ENCODE measurements at regions not wholly inside any gene's neighbourhood (a gene's known extent, or its start where the extent isn't known, plus 50 kb on each side); places are given as distances from the start of the nearest gene placed in this dataset.
"Not testable (repeated sequence)": the region's sequence is repeated elsewhere in the genome, so short reads cannot be mapped to it uniquely, and the experiment has no call there.

DNA sequence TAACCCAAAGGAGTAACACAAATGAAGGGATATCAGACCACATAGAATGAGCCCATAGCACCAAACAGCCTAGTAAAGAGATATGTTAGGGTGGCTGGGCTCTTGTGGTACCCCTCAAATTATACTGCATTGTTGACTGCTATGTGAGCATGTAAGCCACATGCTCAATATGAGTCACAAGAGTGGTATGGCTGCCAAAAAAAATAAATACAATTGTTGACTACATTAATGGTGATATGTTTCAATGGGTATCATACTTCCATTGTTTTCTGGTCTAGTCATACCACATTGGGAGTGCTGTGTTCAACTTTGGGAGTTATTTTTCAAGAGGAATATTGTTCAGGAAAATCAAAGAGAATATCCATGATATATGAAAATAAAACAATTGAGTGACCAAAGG is 162.4 kb upstream of the PIK3R1 start:
- Histone ChIP-seq H3K4me1 (ENCODE audit: control insufficient read depth, insufficient read depth, low read length, poor library complexity, severe bottlenecking) (no peaks in the 10 kb centered on the region), H3K4me3 (ENCODE audit: insufficient read depth, low read depth, low read length, poor library complexity, severe bottlenecking) (no peak overlapping the region), H3K36me3 (ENCODE audit: control insufficient read depth, insufficient read depth, low read length) (no peaks in the 10 kb centered on the region), H3K27me3 (replicated peaks; ENCODE audit: control insufficient read depth, insufficient read depth, low read length, poor library complexity, severe bottlenecking) (no peaks in the 10 kb centered on the region), H3K9me3 (ENCODE audit: control insufficient read depth, low read length) (no peaks in the 10 kb centered on the region), H3K27ac (ENCODE audit: insufficient read depth, low read length, poor library complexity, severe bottlenecking) (no peak overlapping the region)
- no peak for DNase-seq

DNA sequence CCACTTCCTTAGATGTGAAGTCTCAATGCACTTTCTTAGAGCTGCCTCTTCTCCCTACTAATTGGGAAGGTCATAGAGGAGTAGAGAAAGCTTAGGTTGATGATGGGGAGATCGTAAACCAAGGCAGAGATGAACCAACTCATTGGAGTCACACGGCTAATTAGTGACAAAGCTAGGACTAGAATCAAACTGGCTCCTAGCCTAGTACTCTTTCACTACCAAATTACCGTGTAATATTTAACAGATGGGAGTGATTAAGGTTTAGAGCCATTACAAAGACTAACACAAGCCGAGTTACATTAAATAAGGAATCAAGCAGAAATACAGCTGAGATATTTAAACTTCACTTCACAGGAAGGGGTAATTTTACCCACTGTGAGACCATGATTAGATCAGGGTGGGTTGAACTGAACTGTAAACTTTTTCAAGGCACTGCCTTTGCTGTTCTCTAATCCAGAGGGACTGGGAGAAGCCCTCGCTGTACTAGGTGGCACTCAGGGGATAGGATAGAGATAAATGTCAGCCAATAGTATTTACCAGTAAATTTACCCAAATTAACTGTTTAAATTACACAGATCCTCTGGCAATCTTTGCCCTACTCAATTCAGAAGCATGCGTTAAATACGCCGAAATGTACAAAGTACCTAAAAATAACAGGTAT is 166.4 kb upstream of the PIK3R1 start:
- Histone ChIP-seq H3K27me3 (replicated peaks; ENCODE audit: control insufficient read depth, insufficient read depth, low read length, poor library complexity, severe bottlenecking) (no peaks in the 10 kb centered on the region), H3K36me3 (ENCODE audit: control insufficient read depth, insufficient read depth, low read length) (no peaks in the 10 kb centered on the region), H3K4me3 (ENCODE audit: insufficient read depth, low read depth, low read length, poor library complexity, severe bottlenecking) (no peak overlapping the region)

DNA sequence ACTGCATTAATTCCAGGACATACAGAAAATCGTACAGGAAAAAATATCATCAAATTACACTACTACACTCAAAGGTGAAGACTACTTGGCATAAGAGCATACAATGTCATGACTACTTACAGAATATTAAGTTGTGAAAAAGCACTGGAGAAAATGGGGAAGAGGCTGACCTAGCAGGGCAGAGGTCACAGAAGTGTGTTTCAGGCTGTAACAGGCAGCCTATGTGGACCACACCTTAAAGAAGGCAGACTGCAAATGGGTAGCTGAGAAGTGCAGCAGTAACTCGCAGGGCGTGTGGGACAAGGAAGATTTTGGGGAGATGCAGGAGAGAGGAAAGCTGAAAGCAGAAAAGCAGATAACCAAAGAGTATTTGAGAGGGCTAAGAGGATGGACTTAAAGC is 167.0 kb upstream of the PIK3R1 start:
- Histone ChIP-seq H3K27ac (ENCODE audit: insufficient read depth, low read length, poor library complexity, severe bottlenecking) (no peak overlapping the region), H3K4me3 (ENCODE audit: insufficient read depth, low read depth, low read length, poor library complexity, severe bottlenecking) (no peak overlapping the region), H3K9me3 (ENCODE audit: control insufficient read depth, low read length) (no peaks in the 10 kb centered on the region), H3K4me1 (ENCODE audit: control insufficient read depth, insufficient read depth, low read length, poor library complexity, severe bottlenecking) (no peaks in the 10 kb centered on the region), H3K27me3 (replicated peaks; ENCODE audit: control insufficient read depth, insufficient read depth, low read length, poor library complexity, severe bottlenecking) (no peaks in the 10 kb centered on the region), H3K36me3 (ENCODE audit: control insufficient read depth, insufficient read depth, low read length) (no peaks in the 10 kb centered on the region)
- DNase-seq, result no peak

More for the DNA sequence above, 166.4 kb upstream of the PIK3R1 start:
- Histone ChIP-seq H3K27ac (ENCODE audit: insufficient read depth, low read length, poor library complexity, severe bottlenecking) (no peak overlapping the region), H3K4me1 (ENCODE audit: control insufficient read depth, insufficient read depth, low read length, poor library complexity, severe bottlenecking) (no peaks in the 10 kb centered on the region), H3K9me3 (ENCODE audit: control insufficient read depth, low read length) (no peaks in the 10 kb centered on the region)
- DNase-seq, result no peak

DNA sequence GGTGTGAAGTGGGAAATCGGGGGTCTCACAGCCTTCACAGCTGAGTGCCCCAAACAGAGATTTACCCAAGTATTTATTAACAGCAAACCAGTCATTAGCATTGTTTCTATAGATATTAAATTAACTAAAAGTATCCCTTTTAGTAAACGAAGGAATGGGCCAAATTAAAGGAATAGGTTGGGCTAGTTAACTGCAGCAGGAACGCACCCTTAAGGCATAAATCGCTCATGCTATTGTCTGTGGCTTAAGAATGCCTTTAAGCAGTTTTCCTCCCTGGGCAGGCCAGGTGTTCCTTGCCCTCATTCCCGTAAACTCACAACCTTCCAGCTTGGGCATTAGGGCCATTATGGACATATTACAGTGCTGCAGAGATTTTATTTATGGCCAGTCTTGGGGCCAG is 167.5 kb upstream of the PIK3R1 start:
- not testable (repeated sequence) for H3K27ac ChIP-seq (ENCODE audit: insufficient read depth, low read length, poor library complexity, severe bottlenecking); H3K9me3 ChIP-seq (ENCODE audit: control insufficient read depth, low read length); H3K4me3 ChIP-seq (ENCODE audit: insufficient read depth, low read depth, low read length, poor library complexity, severe bottlenecking); H3K27me3 ChIP-seq (replicated peaks; ENCODE audit: control insufficient read depth, insufficient read depth, low read length, poor library complexity, severe bottlenecking); H3K36me3 ChIP-seq (ENCODE audit: control insufficient read depth, insufficient read depth, low read length); DNase-seq; H3K4me1 ChIP-seq (ENCODE audit: control insufficient read depth, insufficient read depth, low read length, poor library complexity, severe bottlenecking)

DNA sequence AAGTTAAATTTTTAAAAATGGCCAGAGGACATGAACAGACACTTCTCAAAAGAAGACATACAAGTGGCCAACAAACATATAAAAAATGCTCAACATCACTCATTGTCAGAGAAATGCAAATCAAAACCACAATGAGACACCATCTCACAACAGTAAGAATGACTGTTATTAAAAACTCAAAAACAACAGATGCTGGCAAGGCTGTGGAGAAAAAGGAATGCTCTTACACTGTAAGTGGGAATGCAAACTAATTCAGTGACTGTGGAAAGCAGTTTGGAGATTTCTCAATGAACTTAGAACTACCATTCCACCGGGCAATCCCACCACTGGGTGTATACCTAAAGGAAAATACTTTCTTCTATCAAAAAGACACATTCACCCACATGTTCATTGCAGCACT is 168.5 kb upstream of the PIK3R1 start:
- H3K9me3 ChIP-seq (ENCODE audit: control insufficient read depth, low read length), result no peaks in the 10 kb centered on the region
- H3K36me3 ChIP-seq (ENCODE audit: control insufficient read depth, insufficient read depth, low read length), result no peaks in the 10 kb centered on the region
- H3K27me3 ChIP-seq (replicated peaks; ENCODE audit: control insufficient read depth, insufficient read depth, low read length, poor library complexity, severe bottlenecking), result no peaks in the 10 kb centered on the region
- H3K4me3 ChIP-seq (ENCODE audit: insufficient read depth, low read depth, low read length, poor library complexity, severe bottlenecking), result no peak overlapping the region
- no peak overlapping the region for H3K27ac ChIP-seq (ENCODE audit: insufficient read depth, low read length, poor library complexity, severe bottlenecking)
- no peaks in the 10 kb centered on the region for H3K4me1 ChIP-seq (ENCODE audit: control insufficient read depth, insufficient read depth, low read length, poor library complexity, severe bottlenecking)
- no peak for DNase-seq

DNA sequence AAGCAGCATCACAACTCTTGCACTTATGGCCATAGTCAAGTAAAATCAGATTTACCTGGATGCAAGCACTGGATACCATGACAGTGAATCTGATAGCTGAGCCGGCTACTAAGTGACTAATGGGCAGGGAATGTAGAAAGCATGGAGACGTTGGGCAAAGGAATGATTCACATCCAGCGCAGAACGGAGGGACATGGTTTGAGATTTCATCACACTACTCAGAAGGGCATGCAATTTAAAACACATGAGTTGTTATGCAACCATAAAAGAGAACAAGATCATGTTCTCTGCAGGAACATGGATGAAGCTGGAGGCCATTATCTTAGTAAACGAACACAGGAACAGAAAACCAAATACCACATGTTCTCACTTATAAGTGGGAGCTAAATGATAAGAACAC is 169.1 kb upstream of the PIK3R1 start:
- Histone ChIP-seq H3K27ac (ENCODE audit: insufficient read depth, low read length, poor library complexity, severe bottlenecking) (no peak overlapping the region), H3K4me3 (ENCODE audit: insufficient read depth, low read depth, low read length, poor library complexity, severe bottlenecking) (no peak overlapping the region), H3K9me3 (ENCODE audit: control insufficient read depth, low read length) (no peaks in the 10 kb centered on the region), H3K27me3 (replicated peaks; ENCODE audit: control insufficient read depth, insufficient read depth, low read length, poor library complexity, severe bottlenecking) (no peaks in the 10 kb centered on the region), H3K4me1 (ENCODE audit: control insufficient read depth, insufficient read depth, low read length, poor library complexity, severe bottlenecking) (no peaks in the 10 kb centered on the region), H3K36me3 (ENCODE audit: control insufficient read depth, insufficient read depth, low read length) (no peaks in the 10 kb centered on the region)
- no peak for DNase-seq

DNA sequence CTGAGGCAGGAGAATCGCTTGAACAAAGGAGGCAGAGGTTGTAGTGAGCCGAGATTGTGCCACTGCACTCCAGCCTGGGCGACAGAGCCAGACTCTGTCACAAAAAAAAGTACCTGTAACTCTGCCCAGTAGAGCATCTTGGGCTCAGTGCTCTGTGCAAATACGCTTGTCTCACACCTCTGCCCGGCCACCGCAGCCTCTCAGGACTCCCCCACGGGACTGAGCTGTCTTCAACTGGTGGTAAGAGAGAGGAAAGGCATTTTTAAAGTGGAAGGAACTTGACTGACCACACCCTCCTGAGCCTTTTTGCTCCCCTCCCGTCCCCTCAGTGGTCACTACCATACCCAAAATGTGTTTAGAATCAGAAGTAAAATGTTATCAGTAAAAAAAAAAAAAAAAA is 174.3 kb upstream of the PIK3R1 start:
- no peaks in the 10 kb centered on the region for H3K4me1 ChIP-seq (ENCODE audit: control insufficient read depth, insufficient read depth, low read length, poor library complexity, severe bottlenecking)
- H3K9me3 ChIP-seq (ENCODE audit: control insufficient read depth, low read length), result no peaks in the 10 kb centered on the region
- H3K36me3 ChIP-seq (ENCODE audit: control insufficient read depth, insufficient read depth, low read length), result no peaks in the 10 kb centered on the region
- H3K4me3 ChIP-seq (ENCODE audit: insufficient read depth, low read depth, low read length, poor library complexity, severe bottlenecking), result no peak overlapping the region
- no peak overlapping the region for H3K27ac ChIP-seq (ENCODE audit: insufficient read depth, low read length, poor library complexity, severe bottlenecking)
- DNase-seq, result no peak
- no peaks in the 10 kb centered on the region for H3K27me3 ChIP-seq (replicated peaks; ENCODE audit: control insufficient read depth, insufficient read depth, low read length, poor library complexity, severe bottlenecking)

DNA sequence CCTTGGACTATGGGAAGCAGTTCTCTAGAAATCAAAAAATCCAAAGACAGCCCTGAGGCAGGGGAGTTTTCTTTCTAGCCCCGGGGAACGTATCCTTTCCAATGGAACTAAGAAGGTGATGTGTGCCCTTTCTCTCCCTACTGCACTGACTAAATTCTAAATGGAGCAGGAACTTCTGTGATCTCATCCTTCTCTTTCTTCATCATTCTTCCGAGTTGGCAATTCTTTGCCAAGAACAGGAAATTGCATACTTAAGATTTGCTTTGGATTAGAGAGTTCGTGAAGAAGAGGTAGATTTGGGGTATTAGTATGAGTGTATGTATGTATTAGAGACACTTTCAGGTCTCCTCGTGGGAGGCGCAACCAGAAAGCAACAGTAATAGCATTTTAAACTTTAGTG is 178.0 kb upstream of the PIK3R1 start:
- Histone ChIP-seq H3K36me3 (ENCODE audit: control insufficient read depth, insufficient read depth, low read length) (no peaks in the 10 kb centered on the region), H3K4me3 (ENCODE audit: insufficient read depth, low read depth, low read length, poor library complexity, severe bottlenecking) (no peak overlapping the region), H3K4me1 (ENCODE audit: control insufficient read depth, insufficient read depth, low read length, poor library complexity, severe bottlenecking) (no peaks in the 10 kb centered on the region), H3K27me3 (replicated peaks; ENCODE audit: control insufficient read depth, insufficient read depth, low read length, poor library complexity, severe bottlenecking) (peaks cover 3% of the 10 kb centered on the region), H3K27ac (ENCODE audit: insufficient read depth, low read length, poor library complexity, severe bottlenecking) (no peak overlapping the region), H3K9me3 (ENCODE audit: control insufficient read depth, low read length) (no peaks in the 10 kb centered on the region)
- no peak for DNase-seq

DNA sequence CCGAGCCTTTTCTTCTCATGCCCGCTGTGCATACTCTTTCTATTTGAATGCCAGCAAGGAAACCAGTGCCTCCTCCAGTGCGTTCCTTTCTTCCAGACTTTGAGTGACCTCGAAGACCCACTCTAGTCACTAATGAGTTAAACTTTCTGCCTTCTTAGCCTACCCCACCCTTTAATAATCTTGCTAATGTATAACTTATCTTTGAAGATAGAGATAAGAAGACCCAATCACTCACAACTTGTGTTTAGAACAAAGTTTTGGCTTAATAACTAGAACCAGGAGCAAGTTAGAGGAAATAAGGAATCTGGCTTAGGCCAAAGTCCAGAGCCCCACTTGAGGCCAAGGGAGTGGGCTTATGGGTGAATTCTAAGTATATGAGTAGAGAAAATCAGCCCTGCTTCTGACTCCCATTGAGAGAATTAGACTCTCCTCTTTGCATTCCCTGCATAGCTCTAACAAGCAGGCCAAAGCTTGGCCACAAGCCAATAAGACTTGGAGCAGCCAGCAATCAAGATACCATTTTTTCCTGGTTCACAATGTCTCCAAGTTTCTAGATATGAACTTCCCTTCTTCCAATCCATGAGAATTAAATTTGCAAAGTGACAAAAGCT is 181.5 kb upstream of the PIK3R1 start:
- H3K9me3 ChIP-seq (ENCODE audit: control insufficient read depth, low read length), result no peaks in the 10 kb centered on the region
- no peak overlapping the region for H3K4me3 ChIP-seq (ENCODE audit: insufficient read depth, low read depth, low read length, poor library complexity, severe bottlenecking)
- DNase-seq, result no peak
- H3K4me1 ChIP-seq (ENCODE audit: control insufficient read depth, insufficient read depth, low read length, poor library complexity, severe bottlenecking), result no peaks in the 10 kb centered on the region
- peaks cover 3% of the 10 kb centered on the region for H3K27me3 ChIP-seq (replicated peaks; ENCODE audit: control insufficient read depth, insufficient read depth, low read length, poor library complexity, severe bottlenecking)
- H3K27ac ChIP-seq (ENCODE audit: insufficient read depth, low read length, poor library complexity, severe bottlenecking), result no peak overlapping the region
- no peaks in the 10 kb centered on the region for H3K36me3 ChIP-seq (ENCODE audit: control insufficient read depth, insufficient read depth, low read length)

DNA sequence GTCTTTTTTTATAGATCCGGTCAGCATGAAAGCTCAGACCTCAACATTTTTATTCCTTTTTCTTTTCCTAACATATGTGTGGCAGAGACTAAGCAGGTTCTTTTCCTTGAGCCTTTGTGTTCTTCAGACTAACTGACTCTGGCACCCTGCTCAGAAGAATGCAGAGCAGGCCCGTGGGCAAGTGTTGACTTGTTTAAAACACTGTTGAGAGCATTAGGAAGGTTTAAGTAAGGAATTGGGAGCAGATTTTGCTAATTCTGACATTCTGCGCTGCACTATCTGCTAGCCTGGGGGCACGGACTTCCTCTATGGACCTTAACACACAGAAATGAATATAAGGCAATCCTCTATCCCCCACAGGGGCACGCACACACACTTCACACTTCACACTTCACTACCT is 182.5 kb upstream of the PIK3R1 start:
- Histone ChIP-seq H3K36me3 (ENCODE audit: control insufficient read depth, insufficient read depth, low read length) (no peaks in the 10 kb centered on the region), H3K4me3 (ENCODE audit: insufficient read depth, low read depth, low read length, poor library complexity, severe bottlenecking) (no peak overlapping the region), H3K27me3 (replicated peaks; ENCODE audit: control insufficient read depth, insufficient read depth, low read length, poor library complexity, severe bottlenecking) (peaks cover 3% of the 10 kb centered on the region), H3K27ac (ENCODE audit: insufficient read depth, low read length, poor library complexity, severe bottlenecking) (no peak overlapping the region), H3K9me3 (ENCODE audit: control insufficient read depth, low read length) (no peaks in the 10 kb centered on the region), H3K4me1 (ENCODE audit: control insufficient read depth, insufficient read depth, low read length, poor library complexity, severe bottlenecking) (no peaks in the 10 kb centered on the region)
- DNase-seq, result no peak

Data from effector memory CD4-positive, alpha-beta T cell (primary cell).